RPMI7951 (cell line): ENCODE measurements at regions not wholly inside any gene's neighbourhood (a gene's known extent, or its start where the extent isn't known, plus 50 kb on each side); places are given as distances from the start of the nearest gene placed in this dataset.
"Not testable (repeated sequence)": the region's sequence is repeated elsewhere in the genome, so short reads cannot be mapped to it uniquely, and the experiment has no call there.

Source experiments
- DNase-seq: peaks from one replicate; pipeline ENCODE4 v3.0.0-alpha.2; 2012; ENCODE audit warnings: low read depth

DNA sequence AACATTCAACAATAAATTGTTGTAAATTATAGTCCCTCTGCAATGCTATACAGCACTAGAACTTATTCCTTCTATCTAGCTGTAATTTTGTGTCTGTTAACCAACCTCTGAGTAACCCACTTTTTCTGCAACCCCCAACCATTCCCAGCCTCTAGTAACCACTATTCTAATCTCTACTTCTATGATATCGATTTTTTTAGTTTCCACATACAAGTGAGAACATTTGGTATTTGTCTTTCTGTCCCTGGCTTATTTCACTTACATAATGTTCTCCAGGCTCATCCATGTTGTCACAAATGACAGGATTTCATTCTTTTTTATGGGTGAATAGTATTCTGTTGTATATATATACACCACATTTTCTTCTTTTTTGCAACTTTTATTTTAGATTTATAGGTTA, 147.6 kb downstream of the MAIP1 start:
- no peak for DNase-seq

DNA sequence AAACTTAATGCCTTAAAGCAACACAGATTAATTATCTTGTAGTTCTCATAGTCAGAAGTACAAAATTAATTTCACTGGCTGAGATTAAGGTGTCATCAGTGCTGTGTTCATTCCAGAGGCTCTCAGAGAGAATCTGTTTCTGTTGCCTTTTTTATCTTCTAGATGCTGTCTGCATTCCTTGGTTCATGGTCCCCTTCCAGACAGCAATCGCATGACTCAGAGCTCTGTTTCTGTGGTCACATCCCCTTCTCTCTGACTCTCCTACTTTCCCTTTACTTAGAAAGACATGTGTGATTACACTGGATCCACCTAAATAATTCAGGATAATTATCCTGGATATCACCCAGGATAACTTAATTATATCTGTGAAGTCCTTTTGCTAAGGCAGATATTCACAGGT, 148.6 kb downstream of the MAIP1 start:
- DNase-seq, result peak; percentile 66

DNA sequence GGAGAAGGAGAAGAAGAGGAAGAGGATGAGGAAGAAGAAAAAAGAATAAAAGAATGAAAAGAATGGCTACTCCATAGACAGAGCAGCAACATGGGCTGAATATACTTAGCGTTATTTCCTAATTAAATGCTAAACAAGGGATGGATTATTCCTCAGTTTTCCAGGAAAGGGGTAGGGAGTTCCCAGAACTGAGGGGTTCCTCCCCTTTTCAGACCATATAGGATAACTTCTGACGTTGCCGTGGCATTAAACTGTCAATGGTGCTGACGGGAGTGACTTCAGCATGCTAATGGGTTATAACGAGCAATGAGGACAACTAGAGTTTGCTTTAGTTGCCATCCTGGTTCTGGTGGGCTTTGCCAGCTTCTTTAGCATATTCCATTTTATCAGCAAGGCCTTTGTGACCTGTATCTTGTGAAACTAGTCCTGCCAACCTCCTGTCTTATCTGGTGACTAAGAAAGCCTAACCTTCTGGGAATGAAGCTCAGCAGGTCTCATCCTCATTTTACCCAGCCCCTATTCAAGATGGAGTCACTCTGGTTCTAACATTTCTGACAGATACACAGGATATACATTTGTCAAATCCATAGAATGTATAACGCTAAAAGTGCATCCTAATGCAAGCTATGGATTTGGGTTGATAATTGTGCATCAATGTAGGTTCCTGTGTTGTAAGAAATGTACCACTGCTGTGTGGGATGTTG, 152.3 kb downstream of the MAIP1 start:
- DNase-seq, result no peak

DNA sequence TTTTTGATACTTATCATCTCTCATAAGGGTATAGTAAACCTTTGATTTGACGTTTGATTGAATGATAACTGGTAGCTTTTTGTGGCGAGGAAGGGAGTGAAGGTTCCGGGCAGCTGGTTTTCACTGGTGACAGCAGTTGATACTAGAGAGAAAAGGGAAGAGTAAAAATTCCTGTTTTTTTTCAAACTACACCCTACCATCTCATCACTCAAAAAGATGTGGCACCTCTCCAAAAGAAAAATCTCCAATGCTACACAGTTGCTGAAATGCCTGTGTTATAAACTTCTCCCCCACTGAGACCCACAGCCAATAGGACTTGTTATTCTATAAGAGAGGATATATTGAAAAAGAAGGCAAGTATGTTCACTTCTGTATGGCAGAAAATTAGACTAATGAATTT, 154.0 kb downstream of the MAIP1 start:
- no peak for DNase-seq

DNA sequence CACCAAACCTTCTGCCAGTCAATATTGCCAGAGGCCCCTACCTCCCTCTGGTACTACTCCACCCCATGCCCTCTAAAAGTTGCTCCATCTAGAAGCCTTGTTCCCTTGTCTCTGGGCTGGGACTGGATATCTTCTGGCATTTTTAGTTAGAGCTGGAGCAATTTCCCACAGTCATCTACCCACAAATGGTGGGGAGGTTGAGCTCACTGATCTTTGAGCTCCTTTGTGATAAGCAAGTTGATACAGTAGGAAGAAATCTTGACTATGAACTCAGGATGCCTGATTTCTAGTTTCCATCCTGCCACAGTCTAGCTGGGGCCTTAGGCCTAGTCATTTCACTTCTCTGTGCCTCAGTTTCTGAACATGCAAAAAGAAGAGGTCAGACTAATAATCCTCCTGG, 155.0 kb downstream of the MAIP1 start:
- no peak for DNase-seq

DNA sequence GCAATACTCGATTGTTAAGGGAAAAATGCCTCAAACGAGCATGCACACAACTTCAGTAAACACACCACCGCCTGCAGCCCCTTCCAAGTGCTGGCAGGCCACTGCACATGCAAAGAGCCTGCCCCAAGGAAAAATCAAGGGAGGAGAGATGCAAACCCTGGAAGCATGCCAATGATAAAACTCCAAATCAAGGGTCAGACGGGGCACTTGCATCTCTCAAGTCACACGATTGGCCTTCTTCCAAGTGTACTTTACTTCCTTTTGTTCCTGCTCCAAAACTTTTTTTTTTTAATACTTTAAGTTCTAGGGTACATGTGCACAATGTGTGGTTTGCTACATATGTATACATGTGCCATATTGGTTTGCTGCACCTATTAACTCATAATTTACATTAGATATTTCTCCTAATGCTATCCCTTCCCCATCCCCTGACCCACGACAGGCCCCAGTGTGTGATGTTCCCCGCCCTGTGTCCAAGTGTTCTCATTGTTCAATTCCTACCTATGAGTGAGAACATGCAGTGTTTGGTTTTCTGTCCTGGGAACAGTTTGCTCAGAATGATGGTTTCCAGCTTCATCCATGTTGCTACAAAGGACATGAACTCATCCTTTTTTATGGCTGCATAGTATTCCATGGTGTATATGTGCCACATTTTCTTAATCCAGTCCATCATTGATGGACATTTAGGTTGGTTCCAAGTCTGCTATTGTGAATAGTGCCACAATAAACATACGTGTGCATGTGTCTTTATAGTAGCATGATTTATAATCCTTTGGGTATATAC, 157.8 kb downstream of the MAIP1 start:
- DNase-seq, result not testable (repeated sequence)

DNA sequence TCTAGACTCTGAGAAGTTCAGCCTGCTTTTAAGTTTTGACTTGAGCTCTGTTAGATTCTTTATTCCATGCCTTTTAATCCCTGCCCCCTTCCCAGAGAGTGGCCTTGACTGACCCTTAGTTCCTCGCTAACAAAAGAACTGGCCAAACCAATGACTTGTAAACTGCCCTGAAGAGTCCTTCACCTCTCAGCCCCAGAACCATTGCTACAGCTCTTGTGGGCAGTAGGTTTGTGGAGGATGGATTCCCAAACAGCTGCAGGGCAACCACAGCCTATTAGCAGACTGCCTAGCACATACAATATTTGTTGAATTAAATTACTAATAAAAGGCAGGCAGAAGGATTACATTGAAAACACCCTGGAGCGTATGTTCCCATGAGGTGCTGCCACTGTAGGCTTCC, 163.9 kb downstream of the MAIP1 start:
- DNase-seq, result no peak

DNA sequence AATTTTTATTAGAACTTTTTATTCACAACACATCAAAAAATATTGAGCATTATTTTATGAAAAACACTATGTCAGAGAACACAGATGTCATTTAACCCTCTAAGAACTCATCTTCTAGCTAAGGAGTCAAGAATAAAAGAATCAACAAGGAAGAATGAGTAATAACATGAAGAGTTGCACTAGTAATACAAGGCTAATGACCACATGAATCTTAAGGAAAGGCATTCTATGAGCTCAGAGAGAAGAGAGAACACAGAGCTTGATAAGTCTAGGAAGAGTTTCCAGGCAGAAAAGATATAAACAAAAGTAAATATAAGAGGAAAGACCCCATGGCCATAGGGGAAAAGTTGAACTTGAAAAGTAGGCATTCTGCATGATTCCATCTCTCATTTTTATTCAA, 166.5 kb downstream of the MAIP1 start:
- no peak for DNase-seq

DNA sequence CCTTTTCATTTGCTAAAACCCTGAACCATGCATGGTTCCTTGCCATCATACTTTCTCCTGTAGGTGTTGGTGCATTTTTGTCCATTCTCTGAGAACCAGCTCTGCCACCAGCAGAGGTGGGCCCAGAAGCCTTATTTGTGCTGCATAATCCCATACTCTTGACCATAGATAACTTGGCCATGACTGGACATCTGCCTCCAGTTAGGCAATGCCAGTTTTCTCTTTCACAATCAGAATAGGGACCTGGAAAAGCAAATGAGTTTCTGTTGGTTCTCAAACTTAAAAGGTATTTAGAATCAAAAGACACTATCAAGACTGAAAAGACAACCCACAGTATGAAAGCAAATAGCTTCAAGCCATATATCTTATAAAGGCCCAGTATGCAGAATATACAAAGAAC, 167.3 kb downstream of the MAIP1 start:
- no peak for DNase-seq

DNA sequence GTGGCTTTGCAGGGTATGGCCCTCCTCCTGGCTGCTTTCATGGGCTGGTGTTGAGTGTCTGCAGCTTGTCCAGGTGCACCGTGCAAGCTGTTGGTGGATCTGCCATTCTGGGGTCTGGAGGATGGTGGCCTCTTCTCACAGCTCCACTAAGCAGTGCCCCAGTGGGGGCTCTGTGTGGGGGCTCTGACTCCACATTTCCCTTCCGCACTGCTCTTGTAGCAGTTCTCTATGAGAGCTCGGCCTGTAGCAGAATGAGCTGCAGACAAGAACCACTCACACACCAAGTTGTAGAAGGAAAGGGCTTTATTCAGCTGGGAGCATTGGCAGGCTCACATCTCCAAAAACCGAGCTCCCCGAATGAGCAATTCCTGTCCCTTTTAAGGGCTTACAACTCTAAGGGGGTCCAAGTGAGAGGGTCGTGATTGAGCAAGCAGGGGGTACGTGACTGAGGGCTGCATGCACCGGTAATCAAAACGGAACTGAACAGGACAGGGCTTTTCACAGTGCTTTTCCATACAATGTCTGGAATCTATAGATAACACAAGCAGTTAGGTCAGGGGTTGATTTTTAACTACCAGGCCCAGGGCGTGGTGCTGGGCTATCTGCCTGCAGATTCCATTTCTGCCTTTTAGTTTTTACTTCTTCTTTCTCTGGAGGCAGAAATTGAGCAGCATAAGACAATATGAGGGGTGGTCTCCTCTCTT, 169.4 kb downstream of the MAIP1 start:
- DNase-seq, result not testable (repeated sequence)

DNA sequence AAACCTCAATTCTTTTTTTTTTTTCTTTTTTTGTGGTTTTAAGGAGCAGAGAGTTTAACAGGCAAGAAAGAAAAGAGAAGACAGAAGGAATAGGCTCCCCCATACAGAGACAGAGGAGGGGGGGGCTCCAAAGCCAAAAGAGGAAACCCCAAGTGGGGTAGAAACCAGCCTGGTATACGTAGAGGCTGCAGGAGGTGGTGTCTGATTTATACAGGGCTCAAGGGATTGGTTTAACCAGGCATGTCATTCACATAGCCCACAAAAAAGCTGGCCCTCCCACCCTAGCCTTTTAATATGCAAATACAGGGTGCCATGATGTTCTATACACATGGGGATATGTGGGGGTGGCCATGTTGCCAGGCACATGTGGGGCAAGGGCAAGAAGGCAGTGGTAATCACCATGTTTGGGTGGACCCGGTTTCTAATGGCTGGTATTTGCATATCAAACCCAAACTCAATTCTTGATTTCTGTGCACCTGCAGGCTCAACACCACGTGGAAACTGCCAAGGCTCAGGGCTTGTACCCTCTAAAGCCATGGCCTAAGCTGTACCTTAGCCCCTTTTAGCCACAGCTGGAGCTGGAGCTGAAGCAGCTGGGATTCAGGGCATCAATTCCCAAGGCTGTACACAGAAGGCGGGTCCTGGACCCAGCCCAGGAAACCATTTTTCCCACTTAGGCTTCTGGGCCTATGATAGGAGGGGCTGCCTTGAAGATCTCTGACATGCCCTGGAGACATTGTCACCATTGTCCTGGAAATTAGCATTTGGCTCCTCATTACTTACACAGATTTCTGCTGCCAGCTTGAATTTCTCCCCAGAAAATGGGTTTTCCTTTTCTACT, 170.3 kb downstream of the MAIP1 start:
- no peak for DNase-seq

DNA sequence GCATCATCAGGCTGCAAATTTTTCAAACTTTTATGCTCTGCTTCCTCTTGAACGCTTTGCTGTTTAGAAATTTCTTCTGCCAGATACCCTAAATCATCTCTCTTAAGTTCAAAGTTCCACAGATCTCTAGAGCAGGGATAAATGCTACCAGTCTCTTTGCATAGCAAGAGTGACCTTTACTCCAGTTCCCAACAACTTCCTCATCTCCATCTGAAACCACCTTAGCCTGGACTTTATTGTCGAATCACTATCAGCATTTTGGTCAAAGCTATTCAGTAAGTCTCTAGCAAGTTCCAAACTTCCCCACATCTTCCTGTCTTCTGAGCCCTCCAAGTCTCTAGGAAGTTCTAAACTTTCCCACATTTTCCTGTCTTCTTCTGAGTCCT, 170.9 kb downstream of the MAIP1 start:
- DNase-seq, result not testable (repeated sequence)

DNA sequence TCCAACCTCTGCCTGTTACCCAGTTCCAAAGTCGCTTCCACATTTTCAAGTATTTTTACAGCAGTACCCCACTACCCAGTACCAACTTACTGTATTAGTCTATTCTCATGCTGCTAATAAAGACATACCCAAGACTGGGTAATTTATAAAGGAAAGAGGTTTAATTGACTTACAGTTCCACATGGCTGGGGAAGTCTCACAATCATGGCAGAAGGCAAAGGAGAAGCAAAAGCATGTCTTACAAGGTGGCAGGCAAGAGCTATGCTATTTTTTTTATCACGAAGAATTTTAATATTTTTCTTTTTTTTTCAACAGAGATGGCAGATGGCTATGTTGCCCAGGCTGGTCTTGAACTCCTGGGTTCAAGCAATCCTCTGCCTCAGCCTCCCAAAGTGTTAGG, 171.3 kb downstream of the MAIP1 start:
- DNase-seq, result not testable (repeated sequence)

DNA sequence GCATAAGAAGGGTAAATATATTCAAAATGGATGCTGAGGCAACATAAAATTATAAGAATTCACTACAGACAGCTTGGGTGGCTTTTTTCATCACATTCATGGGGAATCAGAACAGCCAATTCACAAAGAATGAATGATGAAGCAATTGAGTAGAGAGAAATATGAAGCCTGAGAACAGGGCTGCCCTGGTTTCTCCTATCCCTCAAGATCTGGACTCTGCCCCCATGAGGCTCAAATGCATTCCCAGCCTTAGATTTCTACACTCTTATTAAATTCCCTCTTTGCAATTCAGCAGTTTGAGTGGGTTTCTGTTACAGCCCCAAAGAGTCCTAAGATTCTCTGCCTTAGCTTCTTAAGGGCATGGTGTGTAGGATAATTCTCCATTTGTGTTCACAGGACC, 172.5 kb downstream of the MAIP1 start:
- no peak for DNase-seq

DNA sequence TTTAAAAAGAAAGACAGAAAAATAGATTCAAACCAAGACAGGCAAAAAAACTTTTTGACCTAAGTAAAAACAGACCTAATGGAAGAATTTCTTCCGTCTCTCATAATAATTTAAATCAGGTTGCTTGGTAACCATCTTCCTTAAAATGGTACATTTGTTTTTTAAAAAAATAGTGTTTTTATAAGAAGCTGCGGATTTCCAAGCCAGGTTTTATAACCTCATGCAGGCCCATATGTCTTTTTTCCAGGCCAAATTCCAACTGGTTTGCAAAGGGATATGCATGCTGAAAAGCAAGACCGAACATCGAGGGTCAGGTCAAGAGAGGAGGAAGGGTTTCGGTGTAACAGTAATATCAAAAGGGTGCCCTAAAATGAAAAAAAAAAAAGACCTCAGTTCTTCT, 172.9 kb downstream of the MAIP1 start:
- DNase-seq, result no peak

DNA sequence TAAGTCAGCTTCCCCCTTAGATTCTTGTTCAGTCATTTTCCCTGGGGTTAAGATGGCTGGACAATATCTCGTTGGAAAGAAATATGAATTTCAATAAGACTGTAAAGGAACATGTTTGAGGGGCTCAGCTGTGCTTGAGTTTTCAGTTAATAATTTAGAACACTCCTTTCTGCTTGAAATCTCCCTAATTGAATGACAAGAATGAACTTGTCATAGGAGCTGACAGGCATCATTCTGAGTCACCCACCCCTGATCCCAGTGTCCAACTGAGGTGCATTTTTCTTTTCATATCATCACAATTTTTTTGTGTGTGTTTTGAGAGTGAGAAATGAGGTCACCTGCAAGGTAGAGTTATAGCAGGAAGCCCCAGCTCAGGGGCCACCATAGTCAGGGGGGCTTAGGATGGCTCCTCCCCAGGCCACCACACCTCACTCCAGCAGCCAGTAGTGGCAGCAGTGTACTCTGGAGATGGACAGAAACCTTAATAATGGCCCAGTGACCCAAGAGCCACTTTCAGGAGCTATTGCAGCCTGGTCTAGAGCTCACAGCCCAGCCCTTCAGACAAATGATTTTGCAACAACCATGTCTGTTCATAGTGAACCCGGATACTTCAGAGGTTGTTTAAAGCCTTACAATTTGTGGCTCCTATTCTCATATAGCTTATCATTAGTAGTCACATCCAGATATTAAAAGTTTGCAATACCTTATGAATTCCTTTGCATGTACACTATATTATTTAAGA, 174.5 kb downstream of the MAIP1 start:
- DNase-seq, result no peak

DNA sequence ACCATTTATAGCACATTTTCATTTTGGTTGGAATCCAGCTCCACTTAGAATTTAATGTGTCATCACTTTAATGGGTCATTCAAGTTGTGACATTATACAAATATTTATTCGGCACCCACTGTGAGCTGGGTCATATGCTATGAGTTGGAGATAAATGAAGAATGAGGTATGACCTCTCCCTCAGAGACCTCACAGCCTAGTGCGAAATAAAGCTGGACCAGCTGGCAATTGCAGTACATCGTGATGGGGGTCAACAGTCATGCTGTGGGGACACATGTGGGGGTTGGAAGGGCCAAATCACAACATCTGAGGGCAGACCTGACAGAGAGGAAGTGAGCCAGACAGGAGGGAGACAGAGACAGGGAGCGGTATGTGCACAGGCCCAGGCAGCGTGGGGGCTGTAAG, 175.4 kb downstream of the MAIP1 start:
- no peak for DNase-seq

DNA sequence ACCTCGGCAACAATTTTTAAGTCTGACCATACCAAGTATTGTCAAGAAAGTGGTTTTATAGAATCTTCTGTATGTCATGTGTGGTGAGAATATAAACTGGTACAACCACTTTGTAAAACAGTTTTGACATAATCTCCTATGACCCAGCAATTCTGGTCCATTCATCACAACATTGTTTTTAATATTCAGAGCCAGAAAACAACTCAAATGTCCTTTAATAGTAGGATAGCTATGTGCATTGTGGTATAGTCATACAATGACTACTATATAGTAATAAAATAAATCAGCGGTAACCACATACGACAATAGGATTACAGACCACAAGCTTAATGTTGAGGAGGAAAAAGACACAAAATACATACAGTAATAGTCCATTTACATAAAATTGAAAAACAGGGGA, 175.2 kb upstream of the SPATS2L start:
- DNase-seq, result no peak

DNA sequence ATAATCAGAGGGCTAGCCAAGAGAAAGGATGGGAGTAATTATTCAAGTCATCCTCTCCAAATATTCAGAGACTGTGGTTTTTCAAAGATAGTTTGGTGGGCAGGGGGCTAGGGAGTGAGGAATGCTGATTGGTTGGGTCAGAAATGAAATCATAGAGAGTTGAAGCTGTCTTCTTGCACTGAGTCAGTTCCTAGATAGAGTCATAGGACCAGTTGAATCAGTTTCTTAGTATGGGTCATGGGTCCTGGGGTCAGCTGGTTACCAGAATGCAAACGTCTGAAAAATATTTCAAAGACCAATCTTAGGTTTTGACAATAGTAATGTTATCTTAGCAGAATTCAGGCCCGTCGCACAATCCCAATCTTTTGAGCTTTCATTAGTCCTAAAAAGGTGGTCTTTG, 171.4 kb upstream of the SPATS2L start:
- no peak for DNase-seq

DNA sequence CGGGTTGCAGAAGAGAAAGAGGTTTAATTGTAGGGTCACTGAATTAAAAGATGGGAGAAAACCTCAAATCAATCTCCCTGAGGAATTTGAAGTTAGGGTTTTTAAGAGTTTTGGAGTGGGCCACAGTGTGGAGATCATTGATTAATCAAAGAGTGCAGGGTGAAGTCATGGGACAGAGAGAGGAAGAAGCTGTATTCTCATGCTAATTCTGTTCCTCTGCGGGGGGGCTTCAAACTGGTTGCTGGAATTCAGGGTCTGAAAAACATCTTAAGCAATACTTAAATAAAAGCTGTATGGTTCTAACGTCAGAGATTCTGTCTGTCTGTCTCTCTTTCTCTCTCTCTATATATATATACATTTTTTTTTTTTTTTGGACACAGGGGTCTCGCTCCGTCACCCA, 169.8 kb upstream of the SPATS2L start:
- no peak for DNase-seq

DNA sequence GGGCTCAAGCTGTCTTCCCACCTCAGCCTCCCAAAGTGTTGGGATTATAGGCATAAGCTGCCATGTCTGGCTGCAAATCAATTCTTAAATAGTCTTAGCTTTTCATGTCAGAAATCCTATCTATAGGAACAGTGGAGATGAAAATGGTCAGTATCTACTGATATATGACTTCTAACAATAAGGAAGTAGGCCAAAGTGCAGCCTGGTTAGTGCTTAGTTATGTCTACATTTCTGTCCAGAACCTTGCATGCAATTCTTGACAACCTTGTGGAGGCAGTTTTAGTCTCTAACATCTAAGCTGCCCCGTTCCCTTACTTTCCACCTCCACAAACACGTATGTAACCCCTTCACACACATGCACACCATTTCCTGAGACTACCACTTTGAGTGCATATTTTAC, 169.2 kb upstream of the SPATS2L start:
- DNase-seq, result no peak
